Left lung (tissue), 4 donors: ENCODE measurements at regions not wholly inside any gene's neighbourhood (a gene's known extent, or its start where the extent isn't known, plus 50 kb on each side); places are given as distances from the start of the nearest gene placed in this dataset.

Experiments
- ATAC-seq: fragments of 200-7000 bp; cut with Tn5 transposase; one replicate; pipeline ENCODE4 v1.9.1; 2020; ENCODE audit warnings: moderate library complexity
- DNase-seq, 4 donors: peaks; one replicate each; pipeline ENCODE4 v3.0.0-alpha.2; 2013 to 2020
- H3K27ac ChIP-seq, 2 donors: fragments of 200-600 bp; sonication (generic) in 1 of 2; one replicate each; pipeline versions ENCODE4 v1.5.0 to v1.8.0; 2020 to 2021
- H3K27me3 ChIP-seq, 2 donors: fragments of 200-600 bp; sonication (generic) in 1 of 2; one replicate each; pipeline versions ENCODE4 v1.5.0 to v1.8.0; 2020 to 2021
- H3K36me3 ChIP-seq, 2 donors: fragments of 200-600 bp; sonication (generic) in 1 of 2; one replicate each; pipeline versions ENCODE4 v1.5.0 to v1.8.0; 2020 to 2021
- H3K4me1 ChIP-seq, 2 donors: fragments of 200-600 bp; one replicate each; pipeline ENCODE4 v1.8.0; 2021
- H3K4me3 ChIP-seq, 2 donors: fragments of 200-600 bp; sonication (generic) in 1 of 2; one replicate each; pipeline versions ENCODE4 v1.5.0 to v1.8.0; 2020 to 2021; ENCODE audit warnings: mild to moderate bottlenecking in 1 of 2
- H3K9me3 ChIP-seq, 2 donors: fragments of 200-600 bp; sonication (generic) in 1 of 2; one replicate each; pipeline versions ENCODE4 v1.5.0 to v1.8.0; 2020 to 2021
- CTCF ChIP-seq, 2 donors: fragments of 200-600 bp; sonication (generic) in 1 of 2; IDR thresholded peaks; one replicate each; pipeline versions ENCODE4 v1.5.0 to v1.8.0; 2021; ENCODE audit warnings: antibody characterized with exemption in 2 of 2
- intact Hi-C, 2 donors: fragments of 100-400 bp; cut with DNase I; formaldehyde crosslinking; loops; one replicate each; pipeline versions ENCODE4 v1.11.2 to v1.14.2; 2022
- donor health status: DM: no; HTN: yes; CAD: no.
- donor health status: DM: no; HTN: no; CAD: no.

GRCh38 chr6:147972448-147972847 lies 370.2 kb upstream of the SASH1 start:
- DNase-seq, result no peak
- H3K4me1 ChIP-seq, result no peaks in the 10 kb centered on the region
- no peaks in the 10 kb centered on the region for H3K27me3 ChIP-seq
- no peak overlapping the region for H3K4me3 ChIP-seq
- no peak for ATAC-seq
- TF ChIP-seq CTCF (IDR thresholded peaks at IDR 0.05), result no peak
- no peaks in the 10 kb centered on the region for H3K36me3 ChIP-seq
- intact Hi-C loops, result no loop called here
- H3K9me3 ChIP-seq, result no peaks in the 10 kb centered on the region
- H3K27ac ChIP-seq, result no peak overlapping the region

GRCh38 chr6:147973806-147974205 lies 368.8 kb upstream of the SASH1 start:
- Histone ChIP-seq H3K36me3 (no peaks in the 10 kb centered on the region), H3K27me3 (no peaks in the 10 kb centered on the region), H3K4me1 (no peaks in the 10 kb centered on the region), H3K4me3 (no peak overlapping the region), H3K27ac (no peak overlapping the region), H3K9me3 (no peaks in the 10 kb centered on the region)
- ATAC-seq, result no peak
- no peak for DNase-seq
- TF ChIP-seq CTCF (IDR thresholded peaks at IDR 0.05), result no peak
- intact Hi-C loops, result no loop called here

- no peaks in the 10 kb centered on the region for H3K4me1 ChIP-seq
- no peak for TF ChIP-seq CTCF (IDR thresholded peaks at IDR 0.05)
- no peaks in the 10 kb centered on the region for H3K36me3 ChIP-seq
- no peak overlapping the region for H3K4me3 ChIP-seq
- no peak for DNase-seq
- no peaks in the 10 kb centered on the region for H3K27me3 ChIP-seq
- H3K9me3 ChIP-seq, result no peaks in the 10 kb centered on the region
- intact Hi-C loops, result no loop called here
- no peak for ATAC-seq
- no peak overlapping the region for H3K27ac ChIP-seq
Observed at GRCh38 chr6:147974376-147974775, 368.3 kb upstream of the SASH1 start.

- no peaks in the 10 kb centered on the region for H3K4me1 ChIP-seq
- ATAC-seq, result no peak
- H3K9me3 ChIP-seq, result no peaks in the 10 kb centered on the region
- intact Hi-C loops, result no loop called here
- no peaks in the 10 kb centered on the region for H3K36me3 ChIP-seq
- DNase-seq, result peak in 1 of 4 donors; percentile 55
- H3K4me3 ChIP-seq, result no peak overlapping the region
- H3K27me3 ChIP-seq, result no peaks in the 10 kb centered on the region
- TF ChIP-seq CTCF (IDR thresholded peaks at IDR 0.05), result no peak
- H3K27ac ChIP-seq, result no peak overlapping the region
Observed at GRCh38 chr6:147977851-147978465, 364.7 kb upstream of the SASH1 start.

GRCh38 chr6:147979966-147980365 lies 362.7 kb upstream of the SASH1 start:
- H3K27me3 ChIP-seq, result no peaks in the 10 kb centered on the region
- no peaks in the 10 kb centered on the region for H3K4me1 ChIP-seq
- DNase-seq (no peak), ATAC-seq (no peak)
- H3K4me3 ChIP-seq, result no peak overlapping the region
- no peaks in the 10 kb centered on the region for H3K36me3 ChIP-seq
- intact Hi-C loops, result no loop called here
- TF ChIP-seq CTCF (IDR thresholded peaks at IDR 0.05), result no peak
- H3K27ac ChIP-seq, result no peak overlapping the region
- H3K9me3 ChIP-seq, result no peaks in the 10 kb centered on the region
